Retina (tissue), 1 donor: ENCODE measurements at regions not wholly inside any gene's neighbourhood (a gene's known extent, or its start where the extent isn't known, plus 50 kb on each side); places are given as distances from the start of the nearest gene placed in this dataset.
"Not testable (repeated sequence)": the region's sequence is repeated elsewhere in the genome, so short reads cannot be mapped to it uniquely, and the experiment has no call there.

Experiments used
- DNase-seq: peaks from one replicate; pipeline ENCODE4 v3.0.0-alpha.2; 2016

GRCh38 chr2:39870871-39871270 is 91.8 kb upstream of the THUMPD2 start:
- no peak for DNase-seq

- no peak for DNase-seq
Measured at GRCh38 chr2:39867268-39867667, 88.2 kb upstream of the THUMPD2 start.

- no peak for DNase-seq
Measured at GRCh38 chr2:39865751-39866150, 86.7 kb upstream of the THUMPD2 start.

DNA sequence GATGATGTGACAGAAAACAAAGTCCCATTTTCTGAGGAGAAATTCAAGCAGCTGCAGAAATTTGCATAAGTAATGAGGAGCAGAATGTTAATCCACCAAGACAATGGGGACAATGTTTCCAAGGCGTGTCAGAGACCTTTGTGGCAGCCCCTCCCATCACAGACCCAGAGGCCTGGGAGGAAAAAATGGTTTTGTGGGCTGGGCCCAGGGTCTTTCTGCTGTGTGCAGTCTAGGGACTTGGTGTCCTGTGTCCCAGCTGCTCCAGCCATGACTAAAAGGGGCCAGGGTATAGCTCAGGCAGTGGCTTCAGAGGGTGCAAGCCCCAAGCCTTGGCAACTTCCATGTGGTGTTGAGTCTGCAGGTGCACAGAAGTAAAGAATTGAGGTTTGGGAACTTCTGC is 84.6 kb upstream of the THUMPD2 start:
- DNase-seq, result not testable (repeated sequence)

DNA sequence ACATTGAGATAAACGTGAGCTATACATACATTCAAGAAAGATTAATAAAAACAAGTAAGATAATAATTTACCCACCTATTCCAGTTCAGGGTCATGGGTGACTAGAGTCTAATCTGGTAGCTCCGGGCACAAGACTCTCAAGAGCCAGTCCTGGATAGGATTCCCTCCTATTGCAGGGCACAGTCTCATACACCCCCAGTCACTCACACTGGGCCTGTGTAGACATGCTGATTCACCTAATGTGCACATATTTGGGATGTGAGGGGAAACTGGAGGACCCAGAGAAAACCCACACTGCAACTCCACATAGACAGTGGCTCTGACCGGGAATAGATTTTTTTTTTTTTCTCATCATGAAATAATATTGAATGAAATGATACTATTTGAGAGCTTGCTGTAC is 81.5 kb upstream of the THUMPD2 start:
- DNase-seq, result no peak

DNA sequence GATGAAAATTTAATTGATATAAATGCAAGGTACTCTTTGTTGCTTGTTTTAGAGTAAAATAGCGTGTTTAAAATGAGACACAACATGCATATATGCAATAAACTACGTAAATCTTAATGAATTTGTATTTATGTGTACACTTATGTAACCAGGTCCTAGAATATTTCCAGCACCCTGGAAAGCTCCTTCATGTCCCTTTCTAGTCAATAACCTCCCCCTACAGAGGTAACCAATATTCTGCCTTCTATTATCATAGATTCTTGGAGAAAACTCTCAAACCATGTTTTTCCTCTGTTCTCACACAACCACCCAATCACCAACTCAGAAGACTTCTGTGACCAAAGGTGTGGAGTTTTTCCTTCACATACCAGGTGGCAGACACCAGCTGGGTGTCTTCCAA is 79.6 kb upstream of the THUMPD2 start:
- DNase-seq, result no peak

DNA sequence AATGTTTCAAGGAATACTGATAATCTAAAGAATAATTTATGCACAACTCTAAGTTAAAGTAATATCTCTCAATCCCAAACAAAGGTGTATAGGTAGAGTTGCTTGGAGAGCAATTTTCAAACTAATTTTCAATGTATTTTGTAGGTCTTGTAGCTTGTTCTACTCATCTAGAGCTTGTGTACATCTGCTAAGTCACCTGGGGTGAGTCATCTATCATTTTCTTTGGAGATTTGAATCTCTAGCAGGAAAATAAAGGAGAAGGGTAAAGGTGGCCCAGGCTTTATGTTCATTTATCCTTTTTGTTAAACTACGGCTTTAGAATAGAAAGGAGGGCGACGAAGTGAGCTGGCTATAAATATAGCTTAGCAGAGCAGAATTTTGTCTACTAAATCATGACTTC is 76.8 kb upstream of the THUMPD2 start:
- no peak for DNase-seq

- DNase-seq, result no peak
Measured at GRCh38 chr2:39854771-39855170, 75.7 kb upstream of the THUMPD2 start.

DNA sequence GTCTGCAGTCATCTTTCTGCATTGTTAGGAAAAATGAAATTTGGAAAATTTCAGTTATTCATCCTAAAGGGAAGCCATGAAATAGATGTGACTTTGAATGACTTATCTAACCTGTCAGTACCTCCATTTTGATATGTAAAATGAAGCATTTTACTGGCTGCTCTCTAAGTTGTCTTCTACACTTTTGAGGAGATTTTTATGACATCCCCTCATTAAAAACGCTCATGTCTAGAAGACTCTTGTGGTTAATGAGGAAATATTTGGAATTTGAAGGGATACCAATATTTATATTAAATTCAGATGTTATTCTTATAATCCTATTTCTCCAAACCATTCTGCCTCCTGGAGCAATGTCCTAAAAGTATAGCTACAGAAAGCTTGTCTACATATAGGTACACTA is 73.8 kb upstream of the THUMPD2 start:
- DNase-seq, result no peak

- peak; percentile 68 for DNase-seq
Measured at GRCh38 chr2:39851651-39852110, 72.6 kb upstream of the THUMPD2 start.

- DNase-seq, result peak; percentile 60
Measured at GRCh38 chr2:39851251-39851650, 72.2 kb upstream of the THUMPD2 start.

- DNase-seq, result no peak
Measured at GRCh38 chr2:39849982-39850526, 71.0 kb upstream of the THUMPD2 start.

GRCh38 chr2:39849064-39849463 is 70.0 kb upstream of the THUMPD2 start:
- no peak for DNase-seq

- no peak for DNase-seq
Measured at GRCh38 chr2:39845460-39846146, 66.5 kb upstream of the THUMPD2 start.

- no peak for DNase-seq
Measured at GRCh38 chr2:39839261-39839848, 60.3 kb upstream of the THUMPD2 start.

GRCh38 chr2:39838589-39838988 is 59.5 kb upstream of the THUMPD2 start:
- no peak for DNase-seq

- DNase-seq, result no peak
Measured at GRCh38 chr2:39837856-39838453, 58.9 kb upstream of the THUMPD2 start.

GRCh38 chr2:39836638-39837037 is 57.6 kb upstream of the THUMPD2 start:
- no peak for DNase-seq

DNA sequence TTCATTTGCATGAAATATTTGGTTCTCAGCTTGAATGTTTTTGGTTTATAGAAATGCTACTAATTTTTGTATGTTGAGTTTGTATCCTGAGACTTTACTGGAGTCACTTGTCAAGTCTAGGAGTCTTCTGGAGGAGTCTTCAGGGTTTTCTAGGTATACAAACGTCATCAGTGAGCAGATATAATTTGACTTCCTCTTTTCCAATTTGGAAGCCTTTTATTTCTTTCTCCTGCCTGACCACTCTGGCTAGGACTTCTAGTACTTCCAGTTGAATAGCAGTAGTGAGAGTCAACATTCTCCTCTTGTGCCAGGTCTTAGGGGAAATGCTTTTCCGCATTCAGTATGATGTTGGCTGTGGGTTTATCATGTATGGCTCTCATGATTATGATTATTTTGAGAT is 55.4 kb upstream of the THUMPD2 start:
- no peak for DNase-seq

DNA sequence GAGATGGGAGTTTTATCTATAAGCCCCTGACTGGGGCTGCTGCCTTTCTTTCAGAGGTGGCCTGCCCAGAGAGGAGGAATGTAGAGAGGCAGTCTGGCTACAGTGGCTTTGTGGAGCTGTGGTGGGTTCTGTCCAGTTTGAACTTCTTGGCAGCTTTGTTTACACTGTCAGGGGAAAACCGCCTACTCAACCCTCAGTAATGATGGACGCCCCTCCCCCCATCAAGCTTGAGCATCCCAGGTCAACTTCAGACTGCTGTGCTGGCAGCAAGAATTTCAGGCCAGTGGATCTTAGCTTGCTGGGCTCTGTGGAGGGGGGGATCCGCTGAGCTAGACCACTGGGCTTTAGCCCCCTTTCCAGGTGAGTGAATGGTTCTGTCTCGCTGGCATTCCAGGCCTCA is 51.6 kb upstream of the THUMPD2 start:
- DNase-seq, result not testable (repeated sequence)
